ENCODE measurements at regions not wholly inside any gene's neighbourhood (a gene's known extent, or its start where the extent isn't known, plus 50 kb on each side); places are given as distances from the start of the nearest gene placed in this dataset.
"Not testable (repeated sequence)": the region's sequence is repeated elsewhere in the genome, so short reads cannot be mapped to it uniquely, and the experiment has no call there.

- DNase-seq (ENCODE audit: low read depth in 2 of 2): no peak
Measured at GRCh38 chr2:147198651-147199171, 646.1 kb upstream of the ACVR2A start.

DNA sequence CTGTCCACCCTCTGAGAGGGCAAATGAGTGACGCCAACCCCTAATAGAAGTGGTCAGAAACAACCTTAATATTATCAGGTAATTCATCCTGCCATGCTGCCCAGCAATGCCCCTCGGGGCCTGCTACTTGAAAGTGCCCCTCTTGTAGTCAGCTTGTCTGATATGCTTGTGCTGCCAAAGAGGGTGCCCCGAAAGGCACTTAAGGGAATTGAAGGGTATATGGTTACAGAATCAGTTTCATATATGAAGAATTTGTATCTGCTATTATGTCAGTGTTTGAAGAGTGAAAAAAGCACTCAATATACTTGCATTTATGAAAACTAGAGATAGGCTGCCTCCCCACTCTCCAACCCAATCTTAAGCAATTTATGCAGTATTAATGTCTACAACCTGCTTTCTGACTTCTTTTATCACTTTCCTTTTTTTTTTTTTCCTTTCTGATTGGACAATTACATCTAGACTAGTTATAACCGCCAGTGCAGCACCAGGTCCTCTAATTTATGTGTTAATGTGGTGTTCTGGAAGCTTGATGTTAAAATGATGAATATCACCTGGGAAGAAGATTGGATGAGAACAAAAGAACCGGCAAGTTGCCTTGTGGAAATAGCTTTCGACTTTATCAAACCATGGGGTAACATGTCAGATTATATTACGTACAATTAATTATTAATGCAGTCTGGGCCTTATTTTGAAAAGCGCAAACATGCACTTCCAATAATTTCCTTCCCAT lies 646.9 kb upstream of the ACVR2A start:
- DNase-seq (ENCODE audit: low read depth in 2 of 2): no peak

DNA sequence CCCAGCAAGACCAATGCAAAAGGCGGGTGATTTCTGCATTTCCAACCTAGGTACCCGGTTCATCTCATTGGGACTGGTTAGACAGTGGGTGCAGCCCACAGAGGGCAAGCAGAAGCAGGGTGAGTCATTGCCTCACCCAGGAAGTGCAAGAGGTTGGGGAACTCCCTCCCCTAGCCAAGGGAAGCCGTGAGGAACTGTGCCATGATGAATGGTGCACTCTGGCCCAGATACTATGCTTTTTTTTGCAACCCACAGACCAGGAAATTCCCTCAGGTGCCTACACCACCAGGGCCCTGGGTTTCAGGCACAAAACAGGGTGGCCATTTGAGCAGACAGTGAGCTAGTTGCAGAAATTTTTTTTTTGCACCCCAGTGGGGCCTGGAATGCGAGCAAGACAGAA lies 662.6 kb upstream of the ACVR2A start:
- no peak for DNase-seq (ENCODE audit: low read depth in 2 of 2)

DNA sequence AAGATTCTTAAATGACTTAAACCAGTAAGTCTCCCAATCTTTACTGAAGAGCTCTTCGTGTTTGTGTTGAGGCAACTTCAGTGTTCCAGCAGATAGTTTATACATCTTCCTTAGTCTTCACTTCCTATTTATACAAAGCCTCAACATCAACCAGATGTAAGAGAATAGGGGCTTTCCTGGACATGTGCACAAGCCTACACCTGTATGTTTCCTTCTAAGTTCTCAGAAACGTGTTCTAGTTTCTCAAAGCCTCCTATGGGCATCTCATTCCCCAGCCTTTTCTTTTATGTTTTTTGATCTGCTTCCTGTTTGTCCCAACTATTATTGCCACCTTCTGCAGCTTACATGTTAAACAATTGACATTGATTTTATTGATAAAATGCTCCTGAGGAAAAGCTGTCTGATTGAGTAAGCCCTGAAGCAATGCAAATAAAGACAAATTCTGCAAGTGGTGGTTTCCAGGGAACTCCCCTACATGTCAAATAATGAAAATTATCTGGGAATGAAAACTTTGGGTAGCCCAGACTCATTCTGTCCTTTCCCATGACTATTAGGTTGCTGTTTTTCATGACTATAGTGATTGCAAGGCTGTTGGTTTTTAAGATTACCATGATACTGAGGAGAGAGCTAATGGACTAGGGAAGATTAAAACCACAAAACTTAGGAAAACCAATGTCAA lies 663.3 kb upstream of the ACVR2A start:
- no peak for DNase-seq (ENCODE audit: low read depth in 2 of 2)

DNA sequence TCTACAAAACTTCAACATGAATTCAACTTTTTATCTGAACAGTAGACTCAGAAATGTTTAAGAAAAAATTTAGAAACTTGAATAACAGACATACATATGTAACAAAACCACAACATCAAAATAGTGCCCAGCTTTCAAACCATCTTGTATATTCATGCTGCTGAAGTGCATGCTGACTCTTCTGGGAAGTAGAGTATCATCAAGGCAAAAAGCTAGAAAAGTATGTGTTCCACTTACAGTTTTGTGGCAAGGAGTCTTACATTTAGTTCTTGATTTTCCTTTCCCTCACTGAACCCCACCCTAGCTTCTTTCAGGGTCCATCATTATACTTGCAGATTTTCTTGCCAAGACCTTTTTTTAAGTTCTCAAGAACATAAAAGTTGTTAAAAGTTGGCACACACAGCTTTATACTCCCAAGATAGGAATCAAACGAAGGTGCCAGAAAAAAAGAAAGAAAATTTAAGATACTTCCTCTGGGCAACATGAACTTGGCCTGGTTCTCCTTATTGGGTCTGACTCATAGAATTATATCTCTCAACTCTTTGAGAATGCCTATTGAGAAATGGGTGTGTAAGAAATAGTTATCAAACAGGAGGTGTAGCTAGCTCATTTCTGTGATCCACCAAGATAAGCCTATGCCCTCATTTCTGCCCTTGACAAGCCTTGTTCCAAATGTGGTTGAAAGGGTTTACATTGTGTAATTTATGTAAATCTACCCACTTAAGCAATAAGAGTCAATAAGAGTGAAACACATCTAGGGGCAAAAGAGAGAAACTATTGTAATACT lies 667.6 kb upstream of the ACVR2A start:
- no peak for DNase-seq (ENCODE audit: low read depth in 2 of 2)

DNA sequence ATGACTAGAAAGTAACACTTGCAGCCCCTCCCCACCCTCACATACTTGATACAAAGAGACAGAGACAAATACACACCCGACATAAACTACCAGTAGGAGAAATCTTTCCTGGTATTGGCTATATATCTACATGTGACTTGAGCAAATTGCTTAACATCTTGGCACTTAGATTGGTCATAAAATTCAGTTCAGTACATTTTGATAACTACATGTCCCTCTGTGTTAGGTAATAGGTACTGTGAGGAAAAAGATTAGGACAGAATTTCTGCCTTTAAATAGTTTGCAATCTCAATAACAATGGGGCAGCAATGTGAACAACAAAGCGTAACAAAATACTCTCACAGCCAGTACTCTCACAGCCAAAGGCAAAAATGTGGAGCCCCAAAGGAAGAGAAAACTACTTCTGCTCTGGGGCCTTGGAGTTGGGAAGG lies 670.0 kb upstream of the ACVR2A start:
- no peak for DNase-seq (ENCODE audit: low read depth in 2 of 2)

DNA sequence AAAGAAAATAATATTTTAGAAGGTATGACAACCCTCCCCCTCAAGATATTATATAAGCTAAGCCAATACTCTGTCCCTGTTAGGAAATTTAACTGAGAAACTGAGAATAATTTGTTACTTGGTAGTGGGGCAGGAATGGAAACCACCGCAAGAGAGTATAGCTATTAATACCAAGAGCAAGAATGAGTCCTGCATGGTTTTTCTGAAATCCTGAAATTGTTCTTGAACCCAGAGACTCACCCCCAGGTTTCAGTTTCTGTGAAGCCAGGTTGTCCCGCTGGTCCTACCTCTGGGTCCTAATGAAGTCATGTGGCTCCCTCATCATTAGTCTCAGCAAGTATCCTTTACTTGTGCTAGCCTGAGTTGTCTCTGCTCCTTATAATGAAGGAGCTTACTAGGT lies 671.0 kb upstream of the ACVR2A start:
- no peak for DNase-seq (ENCODE audit: low read depth in 2 of 2)

DNA sequence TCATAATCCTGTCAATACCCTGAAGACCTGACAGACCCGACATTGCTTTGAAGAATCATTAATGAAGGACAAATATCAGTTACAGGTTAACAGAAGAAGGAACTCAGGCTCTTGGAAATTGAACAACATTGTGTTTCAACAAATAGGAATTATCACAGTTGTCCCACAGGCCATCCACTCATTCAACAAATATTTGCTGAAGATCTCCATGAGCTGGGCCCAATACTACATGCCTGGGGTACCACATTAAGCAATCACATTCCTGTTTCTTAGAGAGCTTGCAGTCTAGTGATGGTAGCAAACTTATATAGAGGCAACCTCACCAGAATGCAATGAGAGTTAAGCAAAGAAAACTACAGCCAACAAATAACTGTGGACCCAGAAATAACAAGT lies 671.6 kb upstream of the ACVR2A start:
- peak in 1 of 2 experiments; percentile 1 for DNase-seq (ENCODE audit: low read depth in 2 of 2)

DNA sequence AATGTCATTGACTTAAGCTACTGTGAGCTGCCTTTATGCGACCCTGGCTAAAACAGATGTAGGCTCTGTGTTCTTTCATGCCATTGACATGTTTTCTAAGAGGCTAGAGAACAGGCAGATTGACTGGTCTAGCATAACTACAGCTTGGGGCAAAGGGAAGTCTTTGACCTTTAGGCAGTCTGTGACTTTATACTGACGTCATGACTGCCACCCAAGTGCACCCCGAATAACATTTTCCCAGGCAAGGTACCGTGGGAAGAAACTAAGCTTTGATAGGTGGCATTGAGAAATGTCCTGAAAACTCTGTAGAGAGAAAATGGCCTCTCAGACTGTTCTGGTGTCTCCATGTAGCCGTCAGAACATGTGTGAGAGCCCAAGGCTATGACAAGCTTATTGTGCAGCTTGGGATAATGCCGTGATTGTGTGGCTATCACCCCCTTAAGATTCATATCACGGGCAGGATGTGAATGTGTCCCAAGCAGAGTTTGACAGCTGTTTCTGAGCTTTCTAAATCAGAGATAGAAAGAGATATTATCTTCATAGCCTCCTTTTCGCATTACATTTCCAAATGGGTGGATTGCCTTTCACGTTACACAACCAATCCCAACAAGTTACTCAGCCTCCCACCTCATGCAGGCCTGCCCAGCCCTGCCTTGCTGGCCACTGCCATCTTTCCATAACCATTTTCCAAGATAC lies 672.2 kb upstream of the ACVR2A start:
- no peak for DNase-seq (ENCODE audit: low read depth in 2 of 2)

DNA sequence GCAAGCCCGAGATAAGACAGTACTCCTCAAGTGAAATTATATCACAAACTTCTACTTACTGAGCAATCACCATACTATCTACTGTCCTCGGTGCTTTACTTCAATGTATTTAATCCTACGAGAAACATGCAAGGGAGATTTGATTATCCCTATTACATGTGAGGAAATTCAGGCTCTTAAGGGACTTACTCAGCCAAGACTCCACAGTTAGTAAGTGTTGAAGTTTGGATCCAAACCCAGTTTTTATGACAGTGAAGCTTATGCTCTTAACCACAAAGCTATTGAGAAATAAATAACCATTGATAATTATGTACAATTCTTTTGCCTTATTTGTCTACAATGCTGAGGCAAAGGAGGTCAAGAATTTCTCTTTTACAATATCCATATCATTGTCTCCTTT lies 672.9 kb upstream of the ACVR2A start:
- DNase-seq (ENCODE audit: low read depth in 2 of 2): peak in 1 of 2 experiments; percentile 0

DNA sequence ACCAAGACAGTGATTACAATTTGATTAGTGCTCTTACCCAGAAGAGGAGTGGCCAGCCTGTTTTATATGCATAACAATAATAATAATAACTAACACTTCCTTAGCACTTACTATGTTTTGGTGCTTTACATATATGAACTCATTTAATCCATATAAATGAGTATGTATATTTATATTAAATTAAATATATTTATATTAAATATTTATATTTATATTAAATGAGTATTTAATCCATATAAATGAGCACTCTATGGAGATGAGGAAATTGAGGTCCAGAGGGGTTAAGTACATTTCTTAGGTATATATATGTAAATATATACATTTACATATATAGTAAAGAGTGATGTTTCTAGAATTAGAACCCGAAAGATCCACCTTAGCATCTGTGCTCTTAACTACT lies 673.9 kb upstream of the ACVR2A start:
- DNase-seq (ENCODE audit: low read depth in 2 of 2): no peak

DNA sequence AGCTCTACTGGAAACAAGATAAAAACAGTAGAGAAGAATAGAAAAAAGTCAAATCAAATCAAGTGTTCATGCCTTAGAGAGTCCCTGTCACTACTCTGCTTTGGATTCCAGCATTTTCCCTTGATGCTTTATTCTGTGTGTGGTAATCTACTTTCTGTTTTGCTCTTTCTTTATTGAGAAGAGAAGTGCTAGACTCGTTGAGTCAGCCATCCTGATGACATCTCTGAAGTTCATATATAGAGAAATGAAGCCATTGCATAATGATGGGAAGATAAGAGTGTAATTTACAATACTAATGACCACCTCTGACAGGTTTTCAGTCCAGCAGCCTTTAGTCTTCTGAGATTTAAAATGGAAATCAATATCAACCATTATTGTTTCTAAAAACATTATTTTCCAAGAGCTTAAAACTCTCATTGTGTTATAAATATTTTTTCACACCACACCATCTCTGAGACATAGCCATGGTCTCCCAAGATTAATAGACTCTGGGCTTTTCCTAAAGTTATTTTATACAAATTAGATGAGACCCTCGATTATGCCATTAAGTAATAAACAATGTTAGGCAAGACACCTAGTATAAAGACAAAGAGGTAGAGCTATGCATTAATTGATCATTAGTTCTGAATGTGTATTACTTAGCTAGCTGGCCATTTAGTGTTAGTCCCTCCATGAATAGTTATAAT lies 679.0 kb upstream of the ACVR2A start:
- DNase-seq (ENCODE audit: low read depth in 2 of 2): no peak

GRCh38 chr2:147164563-147164962 lies 680.3 kb upstream of the ACVR2A start:
- no peak for DNase-seq (ENCODE audit: low read depth in 2 of 2)

DNA sequence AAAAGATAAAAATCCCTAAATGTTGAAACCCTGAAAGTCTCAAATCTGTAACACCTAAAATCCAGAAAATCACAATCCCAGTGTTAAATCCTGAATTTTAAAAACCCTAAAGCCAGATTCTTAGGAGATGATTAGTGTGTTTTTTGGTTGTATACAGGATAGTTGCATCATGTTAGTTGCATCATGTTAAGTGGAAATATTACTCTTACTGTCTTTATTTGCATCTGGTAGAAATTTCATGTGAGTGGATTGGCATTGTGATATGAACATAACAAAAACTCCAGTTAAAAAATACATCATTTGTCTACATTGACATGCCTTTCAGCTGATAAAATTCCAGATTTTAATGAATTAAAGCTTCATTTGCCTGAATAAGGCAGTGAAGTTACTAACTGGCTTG lies 683.1 kb upstream of the ACVR2A start:
- no peak for DNase-seq (ENCODE audit: low read depth in 2 of 2)

- DNase-seq (ENCODE audit: low read depth in 2 of 2): no peak
Measured at GRCh38 chr2:147156970-147157369, 687.9 kb upstream of the ACVR2A start.

- DNase-seq (ENCODE audit: low read depth in 2 of 2): no peak
Measured at GRCh38 chr2:147150241-147150635, 694.6 kb upstream of the ACVR2A start.

GRCh38 chr2:147149575-147150240 lies 695.1 kb upstream of the ACVR2A start:
- DNase-seq (ENCODE audit: low read depth in 2 of 2): peak in 1 of 2 experiments; percentile 1

DNA sequence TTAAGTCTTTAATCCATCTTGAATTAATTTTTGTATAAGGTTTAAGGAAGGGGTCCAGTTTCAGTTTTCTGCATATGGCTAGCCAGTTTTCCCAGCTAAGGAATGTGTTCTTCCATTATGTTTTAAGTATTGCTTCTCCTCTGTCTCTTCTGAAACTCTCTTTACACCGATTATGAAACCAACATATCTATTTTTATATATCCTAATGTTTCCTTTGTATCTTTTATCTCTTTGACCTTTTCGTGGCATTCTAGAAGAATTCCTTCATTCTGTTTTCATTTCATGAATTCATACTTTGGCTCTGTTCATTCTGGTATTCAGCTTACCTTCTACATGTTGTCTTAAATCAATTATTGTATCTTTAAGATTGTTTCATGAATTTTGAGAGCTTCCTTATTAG lies 697.0 kb upstream of the ACVR2A start:
- no peak for DNase-seq (ENCODE audit: low read depth in 2 of 2)

DNA sequence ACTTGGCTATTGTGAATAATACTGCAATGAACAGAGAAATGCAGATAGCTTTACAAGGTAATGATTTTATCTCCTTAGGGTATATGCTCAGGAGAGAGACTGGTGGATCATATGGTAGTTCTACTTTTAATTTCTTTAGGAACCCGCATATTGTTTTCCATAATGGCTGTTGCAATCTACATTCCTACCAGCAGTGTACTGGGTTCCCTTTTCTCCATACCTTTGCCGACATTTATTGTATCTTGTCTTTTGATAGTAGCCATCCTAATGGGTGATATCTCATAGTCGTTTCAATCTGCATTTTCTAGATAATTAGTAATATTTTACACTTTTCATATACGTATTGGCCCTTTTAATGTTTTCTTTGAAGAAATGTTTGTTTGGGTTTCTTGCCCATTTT lies 702.9 kb upstream of the ACVR2A start:
- DNase-seq (ENCODE audit: low read depth in 2 of 2): no peak

GRCh38 chr2:147139732-147140131 lies 705.1 kb upstream of the ACVR2A start:
- DNase-seq (ENCODE audit: low read depth in 2 of 2): not testable (repeated sequence)

DNA sequence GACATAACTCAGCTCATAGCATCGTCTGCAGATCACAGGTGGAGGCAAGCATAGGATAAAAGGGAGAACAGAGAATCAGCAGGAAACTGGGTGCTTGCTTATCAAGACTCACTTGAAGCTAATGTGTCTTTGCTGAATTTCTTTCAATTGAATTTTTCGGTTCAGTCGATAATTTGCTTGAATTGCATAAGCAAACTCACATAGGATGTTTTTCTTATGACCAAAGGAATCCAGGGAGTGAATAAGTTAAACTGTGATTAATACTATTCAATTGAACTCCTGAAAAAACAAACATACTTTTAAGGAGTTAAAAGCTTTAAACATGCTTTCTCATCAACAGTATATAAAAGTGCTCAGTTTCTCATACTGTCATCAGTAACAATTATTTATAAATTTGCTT lies 707.1 kb upstream of the ACVR2A start:
- no peak for DNase-seq (ENCODE audit: low read depth in 2 of 2)
